Breast epithelium (tissue), 3 donors: ENCODE measurements at regions not wholly inside any gene's neighbourhood (a gene's known extent, or its start where the extent isn't known, plus 50 kb on each side); places are given as distances from the start of the nearest gene placed in this dataset.

ENCODE experiments used
- CTCF ChIP-seq, 3 donors: fragments of 450-650 bp; IDR thresholded peaks; one replicate each; pipeline ENCODE4 v1.5.1; 2016 to 2017; ENCODE audit warnings: antibody characterized with exemption in 3 of 3, mild to moderate bottlenecking in 3 of 3, moderate library complexity in 3 of 3
- POLR2A ChIP-seq: fragments of 450-650 bp; IDR thresholded peaks from one replicate; pipeline ENCODE4 v1.6.1; 2016; ENCODE audit warnings: antibody characterized with exemption, mild to moderate bottlenecking, moderate library complexity
- POLR2AphosphoS5 ChIP-seq, 3 donors: sonication (generic); formaldehyde crosslinking; IDR thresholded peaks; one replicate each; pipeline ENCODE4 v1.6.1; 2017; ENCODE audit warnings: antibody characterized with exemption in 3 of 3

- TF ChIP-seq CTCF (IDR thresholded peaks at IDR 0.05) = no peak
- TF ChIP-seq POLR2AphosphoS5 (IDR thresholded peaks at IDR 0.05) = no peak
- TF ChIP-seq POLR2A = no peak
Observed at GRCh38 chr16:51034481-51035109, 116.5 kb downstream of the SALL1 start.
